IMR-90 (cell line): ENCODE measurements at regions not wholly inside any gene's neighbourhood (a gene's known extent, or its start where the extent isn't known, plus 50 kb on each side); places are given as distances from the start of the nearest gene placed in this dataset.

Experiments
- ATAC-seq: fragments of 200-7000 bp; cut with Tn5 transposase; 2 replicates; pipeline ENCODE4 v1.9.1; 2020; ENCODE audit warnings: low read depth, mild to moderate bottlenecking, moderate library complexity
- BruUV-seq: library from RNA; stranded (reverse); fragments of 400-500 nt; replicated peaks from 2 replicates; lab custom pipeline; 2021; lab: Mats Ljungman, UMichigan
- CTCF ChIA-PET: fragments of 300-600 bp; formaldehyde crosslinking; extraction: SDS; loops from one replicate; lab custom pipeline; 2021; ENCODE audit warnings: antibody characterized with exemption; lab: Yijun Ruan, JAX
- POLR2A ChIA-PET: fragments of 300-600 bp; sonication (Branson Sonifier 250); formaldehyde crosslinking; loops from one replicate; lab custom pipeline; 2022; ENCODE audit warnings: antibody characterized with exemption; ENCODE audit not compliant: unreplicated experiment; lab: Charles Lee
- DNase-seq: peaks from one replicate; pipeline ENCODE4 v3.0.0; 2013
- H2AFZ ChIP-seq: replicated peaks from 2 replicates; pipeline ENCODE3; 2013; ENCODE audit warnings: low read length, mild to moderate bottlenecking; ENCODE audit not compliant: poor library complexity
- H2AK5ac ChIP-seq: 2 replicates; pipeline ENCODE4 v1.6.1; 2013; ENCODE audit warnings: low read depth, low read length, inconsistent platforms
- H2AK9ac ChIP-seq: replicated peaks from 2 replicates; pipeline ENCODE3; 2013; ENCODE audit warnings: mild to moderate bottlenecking, low read depth, low read length, moderate library complexity; ENCODE audit not compliant: poor library complexity
- H2BK120ac ChIP-seq: 2 replicates; pipeline ENCODE4 v1.6.1; 2013; ENCODE audit warnings: low read depth, low read length, inconsistent platforms
- H2BK15ac ChIP-seq: 3 replicates; pipeline ENCODE4 v1.6.1; 2013; ENCODE audit warnings: low read depth, low read length, inconsistent platforms
- H2BK20ac ChIP-seq: 2 replicates; pipeline ENCODE4 v1.6.1; 2013; ENCODE audit warnings: low read depth, mild to moderate bottlenecking, inconsistent platforms, low read length, moderate library complexity
- H2BK5ac ChIP-seq: 2 replicates; pipeline ENCODE4 v1.6.1; 2013; ENCODE audit warnings: mild to moderate bottlenecking, low read depth, low read length, inconsistent platforms; ENCODE audit not compliant: poor library complexity, severe bottlenecking
- H3K14ac ChIP-seq: replicated peaks from 2 replicates; pipeline ENCODE4 v1.6.1; 2013; ENCODE audit warnings: low read depth, low read length, inconsistent platforms
- H3K18ac ChIP-seq: 2 replicates; pipeline ENCODE4 v1.6.1; 2013; ENCODE audit warnings: low read depth, low read length, control low read depth
- H3K23ac ChIP-seq: 2 replicates; pipeline ENCODE4 v1.6.1; 2013; ENCODE audit warnings: low read depth, low read length, inconsistent platforms
- H3K27ac ChIP-seq: 2 replicates; pipeline ENCODE4 v1.5.1; 2013; ENCODE audit warnings: mild to moderate bottlenecking, control low read depth, low read length; ENCODE audit not compliant: insufficient read depth
- H3K27me3 ChIP-seq: 2 replicates; pipeline ENCODE4 v1.6.1; 2013; ENCODE audit warnings: low read length; ENCODE audit not compliant: control insufficient read depth, insufficient read depth
- H3K36me3 ChIP-seq: 2 replicates; pipeline ENCODE4 v1.6.1; 2013; ENCODE audit warnings: low read length, mixed read lengths; ENCODE audit not compliant: control insufficient read depth, insufficient read depth
- H3K4ac ChIP-seq: 2 replicates; pipeline ENCODE4 v1.6.1; 2013; ENCODE audit warnings: low read depth, low read length, inconsistent platforms
- H3K4me1 ChIP-seq: 2 replicates; pipeline ENCODE4 v1.6.1; 2013; ENCODE audit warnings: low read length, mixed read lengths; ENCODE audit not compliant: control insufficient read depth, insufficient read depth
- H3K4me2 ChIP-seq: 2 replicates; pipeline ENCODE4 v1.6.1; 2013; ENCODE audit warnings: low read depth, mild to moderate bottlenecking, control low read depth, low read length, moderate library complexity
- H3K4me3 ChIP-seq: 2 replicates; pipeline ENCODE4 v1.5.1; 2013; ENCODE audit warnings: low read depth, mild to moderate bottlenecking, control low read depth, low read length, moderate library complexity; ENCODE audit not compliant: insufficient read depth
- H3K56ac ChIP-seq: 2 replicates; pipeline ENCODE4 v1.6.1; 2013; ENCODE audit warnings: low read length, inconsistent platforms; ENCODE audit not compliant: insufficient read depth; ENCODE audit errors: extremely low read depth
- H3K79me1 ChIP-seq, 2 experiments: 2 replicates each; pipeline ENCODE4 v1.6.1; 2013; ENCODE audit warnings: low read length in 2 of 2, inconsistent platforms in 1 of 2, low read depth in 1 of 2
- H3K9ac ChIP-seq: 2 replicates; pipeline ENCODE4 v1.6.1; 2013; ENCODE audit warnings: low read depth, low read length, control low read depth
- H3K9me1 ChIP-seq: 2 replicates; pipeline ENCODE4 v1.6.1; 2013; ENCODE audit warnings: low read length, inconsistent platforms; ENCODE audit not compliant: insufficient read depth
- H3K9me3 ChIP-seq: 2 replicates; pipeline ENCODE4 v1.6.1; 2013; ENCODE audit warnings: low read length; ENCODE audit not compliant: control insufficient read depth, insufficient read depth
- H4K20me1 ChIP-seq: 2 replicates; pipeline ENCODE4 v1.6.1; 2013; ENCODE audit warnings: low read length, inconsistent platforms; ENCODE audit not compliant: insufficient read depth
- H4K5ac ChIP-seq: 2 replicates; pipeline ENCODE4 v1.6.1; 2013; ENCODE audit warnings: mild to moderate bottlenecking, low read depth, low read length, control low read depth
- H4K8ac ChIP-seq, 2 experiments: 2 replicates each; pipeline ENCODE4 v1.6.1; 2013; ENCODE audit warnings: low read depth in 2 of 2, low read length in 2 of 2, control low read depth in 1 of 2, inconsistent platforms in 1 of 2
- H4K91ac ChIP-seq: 2 replicates; pipeline ENCODE4 v1.6.1; 2013; ENCODE audit warnings: low read depth, low read length, inconsistent platforms; ENCODE audit not compliant: insufficient read depth
- BHLHE40 ChIP-seq: fragments of 150-350 bp; IDR thresholded peaks from 2 replicates; pipeline ENCODE4 v1.6.1; 2016; ENCODE audit warnings: mild to moderate bottlenecking, low read depth, low read length
- CEBPB ChIP-seq: IDR thresholded peaks from 2 replicates; pipeline ENCODE4 v1.6.1; 2012; ENCODE audit warnings: low read depth, low read length, improper control_type of control experiment
- CHD1 ChIP-seq: IDR thresholded peaks from 2 replicates; pipeline ENCODE4 v1.6.1; 2012; ENCODE audit warnings: low read depth, low read length, improper control_type of control experiment
- FOS ChIP-seq: fragments of 150-350 bp; IDR thresholded peaks from 2 replicates; pipeline ENCODE4 v1.6.1; 2016; ENCODE audit warnings: low read depth, low read length
- MAFK ChIP-seq: IDR thresholded peaks from 2 replicates; pipeline ENCODE4 v1.6.1; 2012; ENCODE audit warnings: low read depth, low read length, improper control_type of control experiment
- MAZ ChIP-seq: IDR thresholded peaks from 2 replicates; pipeline ENCODE4 v1.6.1; 2012; ENCODE audit warnings: low read depth, mild to moderate bottlenecking, low read length, improper control_type of control experiment, moderate library complexity, borderline replicate concordance
- MXI1 ChIP-seq: IDR thresholded peaks from 2 replicates; pipeline ENCODE4 v1.6.1; 2012; ENCODE audit warnings: low read depth, mild to moderate bottlenecking, low read length, moderate library complexity, borderline replicate concordance
- NFE2L2 ChIP-seq: fragments of 150-350 bp; IDR thresholded peaks from 2 replicates; pipeline ENCODE4 v1.6.1; 2016; ENCODE audit warnings: low read depth, mild to moderate bottlenecking, low read length
- POLR2A ChIP-seq: IDR thresholded peaks from 2 replicates; pipeline ENCODE4 v1.6.1; 2012; ENCODE audit warnings: mild to moderate bottlenecking, low read depth, low read length
- RAD21 ChIP-seq: IDR thresholded peaks from 2 replicates; pipeline ENCODE4 v1.6.1; 2012; ENCODE audit warnings: low read length, improper control_type of control experiment
- RCOR1 ChIP-seq: IDR thresholded peaks from 2 replicates; pipeline ENCODE4 v1.6.1; 2012; ENCODE audit warnings: mild to moderate bottlenecking, low read length, improper control_type of control experiment; ENCODE audit not compliant: insufficient replicate concordance
- RFX5 ChIP-seq: IDR thresholded peaks from 2 replicates; pipeline ENCODE4 v1.8.0; 2012; ENCODE audit warnings: low read depth, mild to moderate bottlenecking, low read length, moderate library complexity
- SMC3 ChIP-seq: fragments of 150-350 bp; IDR thresholded peaks from 2 replicates; pipeline ENCODE4 v1.6.1; 2016; ENCODE audit warnings: low read depth, mild to moderate bottlenecking, antibody characterized with exemption, low read length, moderate library complexity
- USF2 ChIP-seq: fragments of 150-350 bp; IDR thresholded peaks from 2 replicates; pipeline ENCODE4 v1.6.1; 2017; ENCODE audit warnings: mild to moderate bottlenecking, antibody characterized with exemption, low read length, low read depth
- WGBS, 2 experiments: methylation state at CpG; one replicate each; pipeline versions ENCODE4 v1.1.5 to v1.1.7; 2013; ENCODE audit warnings: missing lambda C conversion rate in 2 of 2; ENCODE audit not compliant: insufficient read length in 1 of 2; ENCODE audit errors: extremely low coverage in 2 of 2; 5-methylcytosine and 5-hydroxymethylcytosine counted together
- dilution Hi-C: fragments of 300-500 bp; cut with HindIII; formaldehyde crosslinking; loops from one replicate; pipeline ENCODE4 v1.14.3; 2018; ENCODE audit warnings: low sequenced_read_pairs; ENCODE audit not compliant: unreplicated experiment
- in situ Hi-C: fragments of 300-500 bp; cut with MboI; formaldehyde crosslinking; loops from 3 replicates; pipeline ENCODE4 v1.14.3; 2019; ENCODE audit warnings: low sequenced_read_pairs, inconsistent platforms, mixed read lengths
- intact Hi-C: fragments of 100-400 bp; cut with micrococcal nuclease; formaldehyde crosslinking; loops from 2 replicates; pipeline ENCODE4 v1.10.0; 2022
- TF ChIP-seq, protein P1 (sequence below): fragments of 150-350 bp; IDR thresholded peaks from 2 replicates; pipeline ENCODE4 v1.6.1; 2016; ENCODE audit warnings: low read depth, mild to moderate bottlenecking, low read length, moderate library complexity, borderline replicate concordance
- TF ChIP-seq, protein P2 (sequence below): conservative IDR thresholded peaks from 2 replicates; pipeline ENCODE4 v1.5.1; 2012; ENCODE audit warnings: mild to moderate bottlenecking, low read depth, low read length, improper control_type of control experiment

GRCh38 chrX:126723881-126724280, 95.6 kb upstream of the PRR32 start:
- in situ Hi-C loops, result no loop called here
- no peak overlapping the region for H2BK120ac ChIP-seq
- H3K14ac ChIP-seq, result no peak overlapping the region
- no peak overlapping the region for H2BK15ac ChIP-seq
- H2BK5ac ChIP-seq, result no peak overlapping the region
- no peaks in the 10 kb centered on the region for H3K27me3 ChIP-seq
- no peak overlapping the region for H4K91ac ChIP-seq
- no peak overlapping the region for H3K18ac ChIP-seq
- H3K27ac ChIP-seq, result no peak overlapping the region
- ATAC-seq (no peak), DNase-seq (no peak)
- TF ChIP-seq MAZ (no peak), NFE2L2 (no peak), RFX5 (no peak), POLR2A (no peak), RCOR1 (no peak), CEBPB (no peak), CHD1 (no peak), MAFK (no peak), USF2 (no peak), RAD21 (no peak), FOS (no peak), SMC3 (no peak), BHLHE40 (no peak), MXI1 (no peak)
- TF ChIP-seq, protein P1, sequence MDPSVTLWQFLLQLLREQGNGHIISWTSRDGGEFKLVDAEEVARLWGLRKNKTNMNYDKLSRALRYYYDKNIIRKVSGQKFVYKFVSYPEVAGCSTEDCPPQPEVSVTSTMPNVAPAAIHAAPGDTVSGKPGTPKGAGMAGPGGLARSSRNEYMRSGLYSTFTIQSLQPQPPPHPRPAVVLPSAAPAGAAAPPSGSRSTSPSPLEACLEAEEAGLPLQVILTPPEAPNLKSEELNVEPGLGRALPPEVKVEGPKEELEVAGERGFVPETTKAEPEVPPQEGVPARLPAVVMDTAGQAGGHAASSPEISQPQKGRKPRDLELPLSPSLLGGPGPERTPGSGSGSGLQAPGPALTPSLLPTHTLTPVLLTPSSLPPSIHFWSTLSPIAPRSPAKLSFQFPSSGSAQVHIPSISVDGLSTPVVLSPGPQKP, result no peak
- TF ChIP-seq, protein P2, sequence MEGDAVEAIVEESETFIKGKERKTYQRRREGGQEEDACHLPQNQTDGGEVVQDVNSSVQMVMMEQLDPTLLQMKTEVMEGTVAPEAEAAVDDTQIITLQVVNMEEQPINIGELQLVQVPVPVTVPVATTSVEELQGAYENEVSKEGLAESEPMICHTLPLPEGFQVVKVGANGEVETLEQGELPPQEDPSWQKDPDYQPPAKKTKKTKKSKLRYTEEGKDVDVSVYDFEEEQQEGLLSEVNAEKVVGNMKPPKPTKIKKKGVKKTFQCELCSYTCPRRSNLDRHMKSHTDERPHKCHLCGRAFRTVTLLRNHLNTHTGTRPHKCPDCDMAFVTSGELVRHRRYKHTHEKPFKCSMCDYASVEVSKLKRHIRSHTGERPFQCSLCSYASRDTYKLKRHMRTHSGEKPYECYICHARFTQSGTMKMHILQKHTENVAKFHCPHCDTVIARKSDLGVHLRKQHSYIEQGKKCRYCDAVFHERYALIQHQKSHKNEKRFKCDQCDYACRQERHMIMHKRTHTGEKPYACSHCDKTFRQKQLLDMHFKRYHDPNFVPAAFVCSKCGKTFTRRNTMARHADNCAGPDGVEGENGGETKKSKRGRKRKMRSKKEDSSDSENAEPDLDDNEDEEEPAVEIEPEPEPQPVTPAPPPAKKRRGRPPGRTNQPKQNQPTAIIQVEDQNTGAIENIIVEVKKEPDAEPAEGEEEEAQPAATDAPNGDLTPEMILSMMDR, result no peak
- H3K4me2 ChIP-seq, result no peak overlapping the region
- no peak overlapping the region for H2AK5ac ChIP-seq
- no peak overlapping the region for H3K4ac ChIP-seq
- H3K9ac ChIP-seq, result no peak overlapping the region
- intact Hi-C loops, result no loop called here
- H3K9me1 ChIP-seq, result no peaks in the 10 kb centered on the region
- H2BK20ac ChIP-seq, result no peak overlapping the region
- dilution Hi-C loops, result no loop called here
- no peak overlapping the region for H4K8ac ChIP-seq
- ChIA-PET POLR2A (interaction anchor here (0.7 kb wide), 1 partner anchor 10 kb away, joined by 10 read pairs; no protein-coding TSS in a partner anchor), CTCF (interaction anchor here (0.6 to 1.0 kb wide), 2 partner anchors 23 to 49 kb away, joined by 3 read pairs; no protein-coding TSS in a partner anchor)
- BruUV-seq, result no TSS peak
- H3K4me1 ChIP-seq, result no peaks in the 10 kb centered on the region
- H3K79me1 ChIP-seq, result no peaks in the 10 kb centered on the region
- no peak overlapping the region for H2AFZ ChIP-seq
- no peaks in the 10 kb centered on the region for H4K20me1 ChIP-seq
- H4K5ac ChIP-seq, result no peak overlapping the region
- WGBS, 2 experiments, result 65% methylated on average over 13 of the region's 15 CpGs; no CpG with 5 or more reads in 1 of the 2 experiments
- no peak overlapping the region for H3K56ac ChIP-seq
- no peak overlapping the region for H3K4me3 ChIP-seq
- H3K36me3 ChIP-seq, result no peaks in the 10 kb centered on the region
- no peak overlapping the region for H2AK9ac ChIP-seq
- no peaks in the 10 kb centered on the region; the same call in 1 of the 2 replicates for H3K9me3 ChIP-seq
- H3K23ac ChIP-seq, result no peak overlapping the region
